ENCODE measurements at regions not wholly inside any gene's neighbourhood (a gene's known extent, or its start where the extent isn't known, plus 50 kb on each side); places are given as distances from the start of the nearest gene placed in this dataset.
"Not testable (repeated sequence)": the region's sequence is repeated elsewhere in the genome, so short reads cannot be mapped to it uniquely, and the experiment has no call there.

GRCh38 chr7:8829100-8829499 is 395.7 kb downstream of the NXPH1 start:
- H3K4me3 ChIP-seq (ENCODE audit: low read depth, low read length) = no peak overlapping the region
- in situ Hi-C loops (cut with HindIII; ENCODE audit: low sequenced_read_pairs) = no loop called here

GRCh38 chr7:8831376-8831775 is 398.0 kb downstream of the NXPH1 start:
- no peak for TF ChIP-seq CTCF (IDR thresholded peaks at IDR 0.05; ENCODE audit: low read depth, low read length, missing control alignments)
- peak; percentile 50 for DNase-seq (ENCODE audit: low read depth)
- in situ Hi-C loops (cut with HindIII; ENCODE audit: low sequenced_read_pairs) = no loop called here
- no peak overlapping the region for H3K4me3 ChIP-seq (ENCODE audit: low read depth, low read length)

More at GRCh38 chr7:8829100-8829499, 395.7 kb downstream of the NXPH1 start:
- DNase-seq (ENCODE audit: low read depth) = no peak
- TF ChIP-seq CTCF (IDR thresholded peaks at IDR 0.05; ENCODE audit: low read depth, low read length, missing control alignments) = no peak

GRCh38 chr7:8833355-8833754 is 399.9 kb downstream of the NXPH1 start:
- no peak overlapping the region for H3K4me3 ChIP-seq (ENCODE audit: low read depth, low read length)
- TF ChIP-seq CTCF (IDR thresholded peaks at IDR 0.05; ENCODE audit: low read depth, low read length, missing control alignments) = no peak
- in situ Hi-C loops (cut with HindIII; ENCODE audit: low sequenced_read_pairs) = no loop called here
- no peak for DNase-seq (ENCODE audit: low read depth)

- H3K4me3 ChIP-seq (ENCODE audit: low read depth, low read length) = no peak overlapping the region
- no peak for DNase-seq (ENCODE audit: low read depth)
- in situ Hi-C loops (cut with HindIII; ENCODE audit: low sequenced_read_pairs) = no loop called here
- no peak for TF ChIP-seq CTCF (IDR thresholded peaks at IDR 0.05; ENCODE audit: low read depth, low read length, missing control alignments)
Observed at GRCh38 chr7:8841171-8841570, 407.8 kb downstream of the NXPH1 start.

GRCh38 chr7:8871716-8872115 is 438.3 kb downstream of the NXPH1 start:
- no peak overlapping the region for H3K4me3 ChIP-seq (ENCODE audit: low read depth, low read length)
- DNase-seq (ENCODE audit: low read depth) = no peak
- in situ Hi-C loops (cut with HindIII; ENCODE audit: low sequenced_read_pairs) = no loop called here
- TF ChIP-seq CTCF (IDR thresholded peaks at IDR 0.05; ENCODE audit: low read depth, low read length, missing control alignments) = no peak

GRCh38 chr7:8881916-8882315 is 448.5 kb downstream of the NXPH1 start:
- in situ Hi-C loops (cut with HindIII; ENCODE audit: low sequenced_read_pairs) = no loop called here
- TF ChIP-seq CTCF (IDR thresholded peaks at IDR 0.05; ENCODE audit: low read depth, low read length, missing control alignments) = no peak
- no peak overlapping the region for H3K4me3 ChIP-seq (ENCODE audit: low read depth, low read length)
- no peak for DNase-seq (ENCODE audit: low read depth)

- in situ Hi-C loops (cut with HindIII; ENCODE audit: low sequenced_read_pairs) = no loop called here
- no peak overlapping the region for H3K4me3 ChIP-seq (ENCODE audit: low read depth, low read length)
- no peak for DNase-seq (ENCODE audit: low read depth)
- TF ChIP-seq CTCF (IDR thresholded peaks at IDR 0.05; ENCODE audit: low read depth, low read length, missing control alignments) = no peak
Observed at GRCh38 chr7:8885480-8886000, 452.1 kb downstream of the NXPH1 start.

- H3K4me3 ChIP-seq (ENCODE audit: low read depth, low read length); in situ Hi-C loops (cut with HindIII; ENCODE audit: low sequenced_read_pairs); DNase-seq (ENCODE audit: low read depth): not testable (repeated sequence)
Observed at GRCh38 chr7:8890346-8890745, 456.9 kb downstream of the NXPH1 start.

Measured in astrocyte of the cerebellum (primary cell).